ENCODE measurements at regions not wholly inside any gene's neighbourhood (a gene's known extent, or its start where the extent isn't known, plus 50 kb on each side); places are given as distances from the start of the nearest gene placed in this dataset.

GRCh38 chr10:56646329-56647111, 285.5 kb upstream of the ZWINT start:
- 80 to 87% methylated on average over 13 of the region's 13 CpGs for WGBS, 2 donors
- no peaks in the 10 kb centered on the region for H3K36me3 ChIP-seq
- no peak overlapping the region for H3K4me3 ChIP-seq
- TF ChIP-seq CTCF (IDR thresholded peaks at IDR 0.05): no peak
- H3K27ac ChIP-seq: no peak overlapping the region
- DNase-seq (ENCODE audit: low spot score in 2 of 2): no peak
- H3K9me3 ChIP-seq: peaks cover 0 to 8% (median 2%) of the 10 kb centered on the region in 4 donors
- no peaks in the 10 kb centered on the region for H3K4me1 ChIP-seq
- H3K27me3 ChIP-seq: no peaks in the 10 kb centered on the region

DNA sequence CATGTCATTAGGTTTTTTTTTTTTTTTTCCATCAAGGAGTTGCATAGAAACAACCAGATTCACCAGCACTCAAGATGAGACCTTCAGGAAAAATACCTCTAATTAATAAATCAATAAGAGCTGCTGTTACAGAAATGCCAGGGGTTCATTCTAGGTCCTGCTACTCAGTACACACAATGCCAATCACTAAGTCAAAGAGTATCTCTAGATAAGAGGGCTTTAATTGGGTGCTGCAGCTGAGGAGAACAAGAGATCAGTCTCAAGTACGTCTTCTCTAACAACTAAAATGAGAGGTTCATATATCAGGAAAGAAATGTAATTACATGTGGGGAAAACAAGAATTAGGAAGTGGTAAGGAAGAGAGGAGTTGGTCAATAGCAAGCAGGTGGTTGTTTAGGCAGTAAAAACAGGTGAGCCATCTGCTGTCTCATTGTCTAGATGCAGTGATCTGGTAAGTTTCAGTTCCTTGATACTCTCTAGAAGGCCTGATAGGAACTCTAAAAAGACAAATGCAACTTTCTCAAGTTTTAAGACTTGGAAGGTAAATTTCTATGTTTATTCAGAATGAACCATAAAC, 272.9 kb upstream of the ZWINT start:
- Histone ChIP-seq H3K4me1 (no peaks in the 10 kb centered on the region), H3K27ac (no peak overlapping the region), H3K36me3 (no peaks in the 10 kb centered on the region), H3K4me3 (no peak overlapping the region), H3K27me3 (no peaks in the 10 kb centered on the region), H3K9me3 (peaks cover 0 to 13% (median 0%) of the 10 kb centered on the region in 4 donors)
- DNase-seq (ENCODE audit: low spot score in 2 of 2): no peak
- WGBS, 2 donors: 74 to 79% methylated on average over 1 of the region's 1 CpG
- TF ChIP-seq CTCF (IDR thresholded peaks at IDR 0.05) (no peak), POLR2A (IDR thresholded peaks at IDR 0.05) (no peak), EP300 (IDR thresholded peaks at IDR 0.05) (no peak)

DNA sequence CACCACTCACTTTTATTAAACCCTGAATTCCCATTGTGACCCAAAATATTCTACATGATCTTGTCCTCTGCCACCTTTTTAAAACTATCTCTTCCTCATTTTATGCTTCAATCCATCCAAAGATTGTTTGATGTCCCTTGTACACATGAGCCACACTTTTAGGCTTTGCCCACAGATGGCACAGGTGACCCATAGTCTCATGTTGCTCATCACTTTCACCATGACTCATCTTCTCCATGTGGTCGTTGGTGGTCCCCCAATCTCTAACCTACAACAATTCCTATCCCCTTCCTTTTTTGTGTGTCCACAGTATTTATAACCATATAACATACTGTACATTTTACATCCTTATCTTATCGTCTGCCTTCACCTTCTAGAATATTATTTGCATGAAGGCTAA, 271.5 kb upstream of the ZWINT start:
- H3K36me3 ChIP-seq: no peaks in the 10 kb centered on the region
- no peak overlapping the region for H3K4me3 ChIP-seq
- WGBS, 2 donors: 77 to 78% methylated on average over 2 of the region's 2 CpGs
- DNase-seq (ENCODE audit: low spot score in 2 of 2): no peak
- H3K4me1 ChIP-seq: no peaks in the 10 kb centered on the region
- TF ChIP-seq EP300 (IDR thresholded peaks at IDR 0.05) (no peak), POLR2A (IDR thresholded peaks at IDR 0.05) (no peak), CTCF (IDR thresholded peaks at IDR 0.05) (no peak)
- no peak overlapping the region for H3K27ac ChIP-seq
- no peaks in the 10 kb centered on the region for H3K27me3 ChIP-seq
- peaks cover 0 to 2% (median 0%) of the 10 kb centered on the region in 4 donors for H3K9me3 ChIP-seq

GRCh38 chr10:56624082-56624481, 263.0 kb upstream of the ZWINT start:
- H3K27ac ChIP-seq: no peak overlapping the region

More at GRCh38 chr10:56624082-56624481, 263.0 kb upstream of the ZWINT start:
- Histone ChIP-seq H3K36me3 (no peaks in the 10 kb centered on the region), H3K4me1 (no peaks in the 10 kb centered on the region), H3K9me3 (no peaks in the 10 kb centered on the region), H3K4me3 (no peak overlapping the region), H3K27me3 (no peaks in the 10 kb centered on the region)
- DNase-seq (ENCODE audit: low spot score in 2 of 2): no peak
- TF ChIP-seq CTCF (IDR thresholded peaks at IDR 0.05): no peak
- TF ChIP-seq EP300 (IDR thresholded peaks at IDR 0.05): no peak
- no peak for TF ChIP-seq POLR2A (IDR thresholded peaks at IDR 0.05)

Data from tibial nerve (tissue), 4 donors.